ENCODE measurements at regions not wholly inside any gene's neighbourhood (a gene's known extent, or its start where the extent isn't known, plus 50 kb on each side); places are given as distances from the start of the nearest gene placed in this dataset.
"Not testable (repeated sequence)": the region's sequence is repeated elsewhere in the genome, so short reads cannot be mapped to it uniquely, and the experiment has no call there.

DNA sequence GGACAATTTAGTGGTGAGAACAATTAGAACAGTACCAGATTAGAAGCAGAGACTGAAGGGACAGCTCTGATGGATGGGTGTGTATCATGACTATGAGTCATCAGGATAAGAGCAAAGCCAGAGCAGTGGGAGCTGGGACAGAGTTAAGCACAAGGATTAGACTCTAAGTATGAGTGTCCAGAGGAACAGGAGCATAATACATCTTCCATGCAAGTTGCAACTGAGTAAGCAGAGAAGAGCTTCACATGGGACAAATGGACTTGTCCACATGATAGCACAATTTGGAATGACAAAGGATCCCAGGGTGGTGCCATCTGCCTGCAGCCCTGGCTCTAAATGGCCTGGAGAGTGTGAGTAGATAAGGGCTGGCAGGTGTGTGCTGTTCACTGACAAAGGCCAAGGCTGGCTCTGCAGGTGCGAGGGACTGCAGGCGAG lies 226.4 kb upstream of the CAND1 start:
- no peak for DNase-seq

DNA sequence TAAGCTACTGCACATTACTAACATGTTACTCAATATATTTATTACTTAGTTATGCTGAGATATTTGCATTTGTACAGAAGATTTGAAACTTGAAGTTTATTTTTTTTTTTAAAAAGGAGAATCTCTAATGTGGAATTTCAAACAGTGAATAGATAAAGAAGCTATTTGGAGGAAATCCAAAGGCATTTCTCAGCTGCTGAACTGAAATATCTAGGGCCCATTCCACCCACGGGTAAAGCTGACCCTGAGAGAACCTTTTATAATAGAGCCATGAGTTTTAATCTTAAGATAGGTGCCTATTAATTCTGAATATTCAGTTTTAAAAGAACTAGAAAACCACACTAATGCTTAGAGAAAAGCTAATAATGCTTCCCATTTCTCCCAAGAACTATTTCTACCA lies 225.4 kb upstream of the CAND1 start:
- no peak for DNase-seq

DNA sequence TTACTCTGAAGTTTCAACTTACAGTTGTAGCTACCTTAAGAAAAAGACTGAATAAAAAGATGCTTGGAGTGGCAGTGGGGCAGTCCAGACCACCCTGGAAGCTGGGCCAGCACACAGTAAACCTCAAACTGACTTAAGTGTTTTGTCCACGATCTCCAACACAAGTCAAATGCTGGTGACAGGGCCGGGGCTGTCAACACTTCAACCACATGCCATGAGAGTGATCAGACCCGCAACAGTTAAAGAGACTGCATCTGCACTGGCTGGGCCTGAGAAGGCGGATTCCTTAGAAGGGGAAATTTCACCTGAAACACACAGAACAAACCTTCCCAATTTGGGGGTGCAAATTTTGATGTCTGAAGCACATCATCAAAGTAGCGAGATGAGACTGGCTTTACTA lies 223.5 kb upstream of the CAND1 start:
- no peak for DNase-seq

- no peak for DNase-seq
Observed at GRCh38 chr12:67046062-67046461, 223.1 kb upstream of the CAND1 start.

DNA sequence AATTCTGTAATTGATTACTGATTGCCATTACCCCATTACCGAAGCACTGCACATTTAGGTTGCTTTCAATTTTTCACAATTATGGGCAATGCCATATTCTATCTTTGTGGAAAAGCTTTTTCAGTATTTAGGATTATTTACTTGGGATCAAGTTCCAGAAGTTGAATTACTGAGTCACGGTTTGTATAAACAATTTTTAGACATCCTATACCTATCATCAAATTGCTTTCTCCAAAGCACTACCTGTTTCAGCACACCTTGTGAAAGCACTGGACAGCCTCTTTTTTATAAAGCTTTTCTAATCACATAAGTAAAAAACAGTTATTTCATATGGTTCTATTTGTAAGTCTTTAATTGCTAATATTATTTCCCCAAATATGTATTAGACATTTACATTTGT lies 221.5 kb upstream of the CAND1 start:
- DNase-seq = no peak

GRCh38 chr12:67048371-67048770 lies 220.8 kb upstream of the CAND1 start:
- DNase-seq = no peak

DNA sequence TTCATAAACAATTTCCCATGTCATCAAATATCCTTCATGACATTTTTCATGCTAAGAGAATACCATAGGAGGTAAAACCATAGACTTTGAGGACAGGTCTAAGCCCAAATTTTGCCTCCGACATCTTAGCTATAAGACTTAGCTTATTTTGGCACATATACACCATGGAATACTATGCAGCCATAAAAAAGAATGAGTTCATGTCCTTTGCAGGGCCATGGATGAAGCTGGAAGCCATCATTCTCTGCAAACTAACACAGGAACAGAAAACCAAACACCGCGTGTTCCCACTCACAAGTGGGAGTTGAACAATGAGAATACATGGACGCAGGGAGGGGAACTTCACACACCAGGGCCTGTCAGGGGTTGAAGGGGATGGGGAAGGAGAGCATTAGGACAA lies 220.0 kb upstream of the CAND1 start:
- not testable (repeated sequence) for DNase-seq

- DNase-seq = no peak
Observed at GRCh38 chr12:67052981-67053380, 216.2 kb upstream of the CAND1 start.

GRCh38 chr12:67056329-67056728 lies 212.8 kb upstream of the CAND1 start:
- DNase-seq = no peak

- no peak for DNase-seq
Observed at GRCh38 chr12:67057072-67057471, 212.1 kb upstream of the CAND1 start.

DNA sequence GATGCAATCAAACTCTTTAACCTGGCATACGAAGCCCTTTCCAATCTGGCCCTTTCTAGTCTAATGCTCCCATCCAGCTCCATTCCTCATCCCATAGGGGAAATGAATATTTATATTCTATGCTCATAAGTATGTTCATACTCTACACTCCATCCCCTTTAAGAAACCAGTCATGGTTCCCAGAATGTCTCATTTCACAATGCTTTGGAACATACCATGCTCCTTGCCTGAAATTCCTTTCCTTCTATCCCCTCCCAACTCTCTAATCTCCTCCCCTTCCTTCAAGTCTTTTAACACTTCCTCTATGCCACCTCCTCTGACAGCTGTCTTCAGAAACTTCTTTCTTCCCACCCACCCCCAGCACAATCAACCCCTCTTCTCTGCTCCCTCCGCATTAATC lies 207.0 kb upstream of the CAND1 start:
- DNase-seq = no peak

DNA sequence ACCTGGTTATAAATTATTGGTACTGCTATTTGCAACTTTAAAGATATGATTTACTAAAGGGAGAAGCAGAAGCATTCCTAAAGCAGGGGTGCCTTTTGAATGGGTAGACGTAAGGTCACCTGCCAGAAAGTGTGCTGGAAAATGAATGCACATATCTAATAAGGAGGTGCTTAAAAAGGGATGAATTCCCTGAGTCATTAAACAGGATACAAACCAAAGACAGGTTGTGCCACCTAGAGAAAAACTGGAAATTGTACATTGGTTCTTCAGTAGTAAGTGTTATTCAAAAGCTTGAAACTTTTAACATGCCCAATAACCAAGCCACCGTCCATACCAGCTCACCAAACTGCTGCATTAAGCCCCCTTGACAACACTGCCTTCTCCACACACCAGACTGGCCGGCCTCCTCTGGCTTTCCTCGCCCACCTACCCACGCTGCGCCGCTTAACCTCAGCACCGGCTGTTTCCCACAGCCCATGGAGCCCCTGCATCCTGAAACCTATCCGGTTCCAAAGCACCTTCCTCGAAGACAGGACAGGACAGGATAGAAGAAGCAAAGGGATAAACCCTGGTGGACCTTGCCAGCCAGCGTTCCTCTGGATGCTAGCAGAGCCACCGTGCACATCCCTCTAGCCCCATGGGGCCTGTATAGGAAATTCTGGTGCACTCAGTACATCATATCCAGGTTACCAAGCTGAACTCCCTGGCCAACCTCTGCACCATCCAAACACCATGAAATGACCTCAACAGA lies 201.5 kb upstream of the CAND1 start:
- DNase-seq = no peak

DNA sequence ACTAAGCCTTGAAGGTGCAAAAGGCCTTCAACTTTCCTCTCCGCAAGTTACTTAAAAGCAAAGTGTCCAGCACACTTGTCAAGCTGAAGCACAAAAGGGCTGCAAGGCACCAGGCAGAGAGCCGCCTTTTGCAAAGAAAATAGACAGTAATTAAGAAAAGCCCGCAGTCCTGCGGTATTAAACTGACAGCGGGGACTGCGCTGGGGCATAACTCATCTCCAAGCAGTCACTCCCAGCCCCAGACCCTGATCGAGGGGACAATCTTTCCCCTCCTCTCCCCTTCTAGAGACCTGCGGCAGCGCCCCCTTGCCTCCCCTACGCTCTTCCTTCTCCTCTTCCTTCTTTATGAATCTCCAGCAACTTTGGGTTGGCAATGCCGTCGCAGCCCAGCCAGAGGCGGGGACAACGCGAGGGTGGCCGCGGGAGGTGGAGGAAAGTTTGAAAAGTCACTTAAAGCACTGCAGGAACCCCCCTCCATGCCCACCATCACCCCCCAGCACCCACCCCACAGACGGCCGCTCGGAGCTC lies 200.9 kb upstream of the CAND1 start:
- DNase-seq = peak in 3 of 4 experiments; percentile 2 to 11 (median 9)

DNA sequence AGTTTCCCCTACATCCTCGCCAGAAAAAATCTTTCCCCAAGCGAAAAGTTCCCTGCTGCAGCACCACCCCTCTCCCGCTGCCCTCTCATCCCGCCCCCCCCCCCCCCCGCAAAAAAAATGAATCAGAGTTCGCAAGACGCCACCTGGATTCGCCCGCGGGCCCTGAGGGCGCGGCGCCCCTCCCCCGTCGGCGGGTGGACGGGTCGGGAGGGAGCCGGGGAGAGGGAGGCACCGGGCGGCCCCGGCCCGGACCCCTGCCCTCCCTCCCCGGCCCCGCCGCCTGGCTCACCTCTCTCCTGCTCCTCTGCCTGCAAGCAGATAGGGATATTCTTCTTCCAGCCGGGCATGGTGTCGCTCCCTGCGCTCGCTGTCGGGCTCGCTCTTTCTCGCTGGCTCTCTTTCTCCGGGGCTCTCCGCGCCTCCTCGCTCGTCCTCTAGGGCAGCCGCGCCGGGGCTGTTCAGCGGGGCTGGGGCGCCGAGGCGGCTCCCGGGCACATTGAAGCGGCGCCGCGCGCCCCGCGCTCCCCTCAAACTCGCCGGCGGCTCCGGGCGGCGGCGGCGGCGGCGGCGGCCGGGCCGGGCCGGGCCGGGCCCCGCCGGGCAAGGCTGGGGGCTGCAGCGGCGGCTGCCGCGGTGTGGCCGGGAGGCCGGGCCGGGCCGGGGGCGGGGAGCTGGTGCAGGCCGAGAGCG lies 200.3 kb upstream of the CAND1 start:
- peak; percentile 10 to 62 (median 28) for DNase-seq

- peak in 3 of 4 experiments; percentile 14 to 48 (median 28) for DNase-seq
Observed at GRCh38 chr12:67069451-67070306, 199.5 kb upstream of the CAND1 start.

- DNase-seq = no peak
Observed at GRCh38 chr12:67070307-67070600, 198.9 kb upstream of the CAND1 start.

GRCh38 chr12:67070604-67071003 lies 198.6 kb upstream of the CAND1 start:
- no peak for DNase-seq

DNA sequence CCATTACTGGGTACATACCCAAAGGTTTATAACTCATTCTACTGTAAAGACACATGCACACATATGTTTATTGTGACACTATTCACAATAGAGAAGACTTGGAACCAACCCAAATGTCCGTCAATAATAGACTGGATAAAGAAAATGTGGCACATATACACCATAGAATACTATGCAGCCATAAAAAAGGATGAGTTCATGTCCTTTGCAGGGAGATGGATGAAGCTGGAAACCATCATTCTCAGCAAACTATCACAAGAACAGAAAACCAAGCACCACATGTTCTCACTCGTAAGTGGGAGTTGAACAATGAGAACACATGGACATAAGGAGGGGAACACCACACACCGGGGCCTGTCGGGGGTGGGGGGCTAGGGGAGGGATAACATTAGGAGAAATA lies 196.9 kb upstream of the CAND1 start:
- DNase-seq = not testable (repeated sequence)

- DNase-seq = no peak
Observed at GRCh38 chr12:67073336-67073735, 195.8 kb upstream of the CAND1 start.

DNA sequence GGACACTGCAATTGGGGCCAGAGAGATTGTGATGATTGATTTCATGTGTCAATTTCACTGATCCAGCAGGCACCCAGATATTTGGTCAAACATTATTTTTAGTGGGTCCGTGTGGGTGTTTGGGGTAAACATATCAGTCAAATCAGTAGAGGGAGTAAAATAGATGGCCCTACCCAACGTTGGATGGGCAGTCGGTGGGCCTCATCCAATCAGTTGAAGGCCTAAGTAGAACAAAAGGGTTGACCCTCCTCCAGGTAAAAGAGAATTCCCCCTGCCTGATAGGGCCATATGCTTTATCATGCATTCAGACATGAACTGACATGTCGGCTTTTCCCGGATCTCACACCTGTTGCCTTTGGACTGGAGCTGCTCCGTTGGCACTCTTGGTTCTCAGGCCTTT lies 195.1 kb upstream of the CAND1 start:
- DNase-seq = no peak

GRCh38 chr12:67077617-67078016 lies 191.5 kb upstream of the CAND1 start:
- no peak for DNase-seq

GRCh38 chr12:67078957-67079356 lies 190.2 kb upstream of the CAND1 start:
- DNase-seq = no peak

DNA sequence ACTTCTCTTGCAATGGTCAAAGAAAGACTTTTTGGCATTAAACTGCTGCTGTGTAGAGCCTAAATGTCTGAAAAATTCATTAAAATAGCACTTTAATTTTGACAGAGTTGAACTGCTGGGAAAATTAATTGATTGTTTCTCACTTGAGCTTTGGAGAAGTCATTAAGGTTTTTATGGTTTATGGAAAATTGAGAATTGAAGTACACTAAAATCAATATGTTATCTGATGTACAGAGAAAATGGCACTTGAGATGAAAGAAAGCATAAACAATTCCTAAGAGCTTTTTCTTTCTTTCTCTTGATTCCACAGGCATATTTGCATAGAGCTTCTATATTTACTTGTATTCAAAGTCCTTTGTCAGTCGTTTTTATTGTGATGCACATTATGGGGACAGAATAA lies 188.5 kb upstream of the CAND1 start:
- no peak for DNase-seq

Data from suppressor macrophage (primary cell).